HG03342 (cell line): ENCODE measurements at regions not wholly inside any gene's neighbourhood (a gene's known extent, or its start where the extent isn't known, plus 50 kb on each side); places are given as distances from the start of the nearest gene placed in this dataset.
"Not testable (repeated sequence)": the region's sequence is repeated elsewhere in the genome, so short reads cannot be mapped to it uniquely, and the experiment has no call there.

Experiments used
- ATAC-seq: cut with Tn5 transposase; IDR thresholded peaks from one replicate; pipeline ENCODE4 v1.9.1; 2021; ENCODE audit warnings: mild to moderate bottlenecking, moderate library complexity; ENCODE audit not compliant: unreplicated experiment

DNA sequence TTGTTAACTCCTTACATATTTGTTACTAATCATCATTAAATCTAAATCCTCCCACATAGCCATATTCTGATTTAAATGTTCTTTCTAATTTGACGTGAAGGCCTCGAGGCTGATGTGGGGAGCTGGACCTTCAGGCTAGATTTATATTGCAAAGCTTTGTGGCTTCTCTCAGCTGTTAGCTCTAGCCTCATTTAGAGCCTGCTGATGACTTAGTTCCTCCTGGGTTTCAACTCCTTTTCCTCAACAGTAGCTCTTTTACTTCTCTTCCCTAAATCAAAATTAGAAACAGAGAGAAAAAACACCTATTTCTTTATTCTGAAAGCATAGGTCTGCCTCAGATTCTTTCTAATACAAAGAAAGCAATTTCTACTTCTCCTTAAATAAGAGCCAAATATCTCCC is 477.5 kb upstream of the CCDC196 start:
- ATAC-seq, result no peak

- ATAC-seq, result no peak
These were observed 477.1 kb upstream of the CCDC196 start for GRCh38 chr14:66009089-66009488.

DNA sequence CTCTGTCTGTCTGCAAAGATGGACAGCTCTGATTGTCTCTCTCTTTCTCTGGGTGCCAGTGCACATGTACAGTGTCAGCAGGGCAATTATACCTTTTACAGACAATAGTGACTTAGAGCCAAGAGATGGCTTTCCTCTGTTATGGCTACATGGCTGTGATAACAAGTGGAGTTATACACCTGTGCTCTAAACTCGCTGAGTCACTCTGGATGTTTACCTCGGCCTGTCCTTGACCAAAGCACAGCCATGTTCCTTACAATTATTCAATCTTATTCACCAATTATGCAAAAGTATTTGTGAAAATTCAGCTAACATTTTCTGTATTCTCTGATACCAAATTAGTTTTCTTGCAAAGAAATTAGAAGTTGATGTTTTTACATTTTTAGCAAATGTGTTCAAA is 475.5 kb upstream of the CCDC196 start:
- no peak for ATAC-seq

- no peak for ATAC-seq
These were observed 474.3 kb upstream of the CCDC196 start for GRCh38 chr14:66011855-66012254.

DNA sequence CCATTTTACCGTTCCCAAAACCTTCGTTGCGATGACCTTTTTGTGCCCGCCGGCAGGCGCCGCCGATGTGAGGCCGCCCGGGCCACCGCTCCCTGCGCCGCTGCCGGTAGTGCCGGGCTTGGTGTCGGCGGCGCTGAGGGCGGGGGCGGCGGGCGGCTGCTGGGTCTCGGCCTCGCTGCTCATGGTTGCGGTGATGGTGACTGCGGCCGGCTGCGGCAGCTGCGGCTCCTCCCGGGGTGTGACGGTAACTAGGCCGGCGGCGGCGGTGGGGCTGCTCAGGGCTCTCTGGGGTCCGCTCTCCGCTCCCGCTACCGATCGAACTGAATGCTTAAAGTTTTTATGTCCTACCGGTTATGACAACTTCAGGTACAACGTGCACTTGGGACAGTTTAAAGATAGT is 472.6 kb upstream of the CCDC196 start:
- not testable (repeated sequence) for ATAC-seq

- ATAC-seq, result no peak
These were observed 470.9 kb upstream of the CCDC196 start for GRCh38 chr14:66015071-66015780.

DNA sequence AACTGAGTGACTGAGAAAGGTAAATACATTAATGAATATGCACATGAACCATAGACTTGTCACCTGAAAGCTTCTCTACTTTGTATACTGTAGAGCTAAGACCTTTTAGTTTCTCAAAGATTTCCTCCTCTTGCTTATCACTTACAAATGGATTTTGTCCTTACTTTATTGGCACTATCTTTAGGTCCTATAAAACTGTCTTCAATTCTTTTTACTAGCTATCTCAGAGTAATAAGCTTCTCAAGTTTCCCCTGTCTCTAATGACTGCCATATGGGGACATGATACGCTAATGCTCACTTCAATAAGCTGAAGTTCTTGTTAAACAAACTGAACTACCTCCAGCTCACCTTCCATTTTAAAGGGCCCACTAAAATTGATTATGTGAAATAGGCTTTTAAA is 468.2 kb upstream of the CCDC196 start:
- ATAC-seq, result no peak

DNA sequence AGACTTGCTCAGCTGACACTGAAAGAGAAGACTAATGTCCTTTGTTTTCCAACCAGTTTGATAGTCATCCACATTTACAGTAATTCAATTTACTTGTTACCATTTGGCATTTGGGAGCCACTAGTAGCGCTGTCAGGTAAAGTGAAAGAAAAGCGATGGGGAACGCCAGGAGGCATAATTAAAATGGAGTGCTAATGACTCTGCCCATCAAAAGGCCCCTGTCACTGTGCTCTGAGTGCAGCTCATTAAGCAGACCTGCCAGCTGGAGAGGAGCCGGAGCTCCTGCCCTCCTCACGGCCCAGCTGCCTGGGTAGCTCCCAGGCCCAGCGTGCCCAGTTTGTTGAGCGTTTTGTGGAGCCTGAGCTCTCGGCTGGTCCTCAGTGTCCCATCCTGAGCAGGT is 463.6 kb upstream of the CCDC196 start:
- ATAC-seq, result no peak

GRCh38 chr14:66025779-66026178 is 460.4 kb upstream of the CCDC196 start:
- ATAC-seq, result no peak

DNA sequence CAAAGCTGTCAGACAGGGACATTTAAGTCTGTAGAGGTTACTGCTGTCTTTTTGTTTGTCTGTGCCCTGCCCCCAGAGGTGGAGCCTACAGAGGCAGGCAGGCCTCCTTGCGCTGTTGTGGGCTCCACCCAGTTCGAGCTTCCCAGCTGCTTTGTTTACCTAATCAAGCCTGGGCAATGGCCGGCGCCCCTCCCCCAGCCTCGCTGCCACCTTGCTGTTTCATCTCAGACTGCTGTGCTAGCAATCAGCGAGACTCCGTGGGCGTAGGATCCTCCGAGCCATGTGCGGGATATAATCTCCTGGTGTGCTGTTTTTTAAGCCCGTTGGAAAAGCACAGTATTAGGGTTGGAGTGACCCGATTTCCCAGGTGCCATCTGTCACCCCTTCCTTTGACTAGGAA is 454.2 kb upstream of the CCDC196 start:
- not testable (repeated sequence) for ATAC-seq

DNA sequence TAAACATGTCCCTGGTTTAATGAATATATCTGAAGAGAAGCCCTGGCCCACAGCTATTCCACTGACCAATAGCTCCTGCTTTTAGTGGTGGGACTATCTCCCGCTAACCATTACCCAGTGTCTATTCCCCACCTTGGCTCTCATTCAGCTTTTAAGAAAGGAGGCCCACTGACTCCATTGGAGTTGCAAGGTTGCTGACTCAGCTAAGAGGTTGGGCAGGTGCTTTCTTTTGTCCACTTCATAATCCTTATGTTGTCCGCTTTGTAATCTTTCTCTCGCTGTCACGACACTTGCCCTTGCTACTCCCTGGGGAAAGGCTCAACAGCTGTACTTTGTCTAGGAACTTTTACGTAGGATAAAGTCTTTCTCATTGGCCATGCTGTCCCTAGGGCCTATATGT is 453.4 kb upstream of the CCDC196 start:
- ATAC-seq, result no peak

DNA sequence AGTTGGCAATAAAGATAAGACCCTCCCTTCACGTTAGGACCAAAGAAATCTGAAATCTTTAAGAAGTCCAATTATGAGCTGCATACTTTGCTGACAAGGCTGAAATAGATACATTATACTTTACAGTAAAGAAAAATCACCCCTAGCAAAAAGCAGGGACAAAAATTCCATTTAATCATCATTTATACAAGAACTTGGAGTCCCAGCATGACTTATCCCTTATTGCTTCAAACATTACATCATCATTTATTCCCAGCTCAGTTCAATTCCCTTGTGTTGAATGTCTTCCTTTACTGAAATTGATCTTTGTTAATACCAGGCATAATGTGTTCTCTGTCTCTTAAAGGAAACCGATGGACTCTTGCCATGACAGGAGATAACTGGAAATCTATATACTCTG is 449.6 kb upstream of the CCDC196 start:
- ATAC-seq, result no peak

DNA sequence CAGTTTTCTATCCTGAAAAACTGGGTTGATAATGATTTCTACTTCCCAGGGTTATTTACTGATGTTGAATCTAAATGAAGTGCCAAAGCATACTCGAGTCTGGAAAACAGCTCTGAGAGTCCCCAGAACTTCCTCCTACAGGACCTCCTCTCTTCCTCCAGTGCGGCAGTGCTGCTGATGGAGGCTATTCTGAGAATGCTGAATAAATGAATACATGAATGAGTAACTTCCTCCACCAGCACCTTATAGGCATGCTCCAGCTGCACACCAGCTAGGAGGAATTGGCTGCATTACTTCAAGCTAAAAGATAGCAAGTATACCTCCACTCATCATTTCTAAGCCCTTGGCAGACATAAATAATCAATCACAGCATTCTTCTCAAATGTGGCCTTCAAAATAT is 448.8 kb upstream of the CCDC196 start:
- no peak for ATAC-seq

DNA sequence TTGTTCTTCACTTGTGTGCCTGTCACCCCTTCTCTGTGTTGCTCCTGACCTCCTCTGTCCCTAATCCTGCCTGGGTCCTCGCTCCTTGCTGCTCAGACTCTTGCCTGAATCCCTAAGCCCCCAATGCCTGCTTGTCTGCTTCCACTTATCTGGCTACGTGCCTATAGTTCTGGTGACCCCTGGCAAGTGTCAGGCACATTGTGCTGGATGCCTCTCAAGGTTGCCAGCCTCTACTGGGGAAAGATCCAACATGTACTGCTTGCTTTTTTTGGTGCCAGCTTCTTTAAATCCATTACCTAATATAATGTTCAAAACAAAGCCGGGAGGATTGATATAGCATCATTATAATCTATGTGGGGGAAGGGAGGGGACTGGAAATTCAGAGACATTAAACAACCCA is 448.0 kb upstream of the CCDC196 start:
- ATAC-seq, result no peak

GRCh38 chr14:66038618-66039017 is 447.6 kb upstream of the CCDC196 start:
- no peak for ATAC-seq

GRCh38 chr14:66039495-66039894 is 446.7 kb upstream of the CCDC196 start:
- ATAC-seq, result no peak

GRCh38 chr14:66041582-66041981 is 444.6 kb upstream of the CCDC196 start:
- ATAC-seq, result no peak

- no peak for ATAC-seq
These were observed 442.2 kb upstream of the CCDC196 start for GRCh38 chr14:66043921-66044320.

GRCh38 chr14:66045572-66046021 is 440.6 kb upstream of the CCDC196 start:
- no peak for ATAC-seq

- ATAC-seq, result no peak
These were observed 440.1 kb upstream of the CCDC196 start for GRCh38 chr14:66046035-66046434.

DNA sequence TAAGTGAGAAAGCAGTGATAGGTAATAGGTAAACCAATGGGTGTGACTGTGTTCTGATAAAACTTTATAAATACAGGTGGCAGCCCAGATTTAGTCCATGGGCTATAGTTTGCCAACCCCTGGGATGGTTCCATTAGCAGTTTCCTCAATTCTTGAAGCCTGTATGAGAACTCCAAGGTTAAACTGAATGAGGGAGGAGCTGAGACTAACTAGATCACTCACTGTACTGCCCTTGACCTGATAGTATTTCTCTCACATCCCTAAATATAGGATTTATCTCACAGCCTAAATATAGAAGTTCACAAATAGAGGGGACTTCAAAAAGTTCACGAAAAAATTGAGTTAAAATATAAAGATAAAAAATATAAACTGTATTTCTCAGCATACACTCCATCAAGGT is 439.6 kb upstream of the CCDC196 start:
- no peak for ATAC-seq

- no peak for ATAC-seq
These were observed 429.8 kb upstream of the CCDC196 start for GRCh38 chr14:66056268-66056907.
